ENCODE measurements at regions not wholly inside any gene's neighbourhood (a gene's known extent, or its start where the extent isn't known, plus 50 kb on each side); places are given as distances from the start of the nearest gene placed in this dataset.

- intact Hi-C loops (cut with DNase I), result no loop called here
- Histone ChIP-seq H3K36me3 (no peaks in the 10 kb centered on the region), H3K9me3 (peaks cover 0 to 13% of the 10 kb centered on the region in 2 donors), H3K4me3 (no peak overlapping the region), H3K27me3 (no peaks in the 10 kb centered on the region), H3K27ac (no peak overlapping the region), H3K4me1 (no peaks in the 10 kb centered on the region)
- ATAC-seq, result no peak
- TF ChIP-seq, protein P1, sequence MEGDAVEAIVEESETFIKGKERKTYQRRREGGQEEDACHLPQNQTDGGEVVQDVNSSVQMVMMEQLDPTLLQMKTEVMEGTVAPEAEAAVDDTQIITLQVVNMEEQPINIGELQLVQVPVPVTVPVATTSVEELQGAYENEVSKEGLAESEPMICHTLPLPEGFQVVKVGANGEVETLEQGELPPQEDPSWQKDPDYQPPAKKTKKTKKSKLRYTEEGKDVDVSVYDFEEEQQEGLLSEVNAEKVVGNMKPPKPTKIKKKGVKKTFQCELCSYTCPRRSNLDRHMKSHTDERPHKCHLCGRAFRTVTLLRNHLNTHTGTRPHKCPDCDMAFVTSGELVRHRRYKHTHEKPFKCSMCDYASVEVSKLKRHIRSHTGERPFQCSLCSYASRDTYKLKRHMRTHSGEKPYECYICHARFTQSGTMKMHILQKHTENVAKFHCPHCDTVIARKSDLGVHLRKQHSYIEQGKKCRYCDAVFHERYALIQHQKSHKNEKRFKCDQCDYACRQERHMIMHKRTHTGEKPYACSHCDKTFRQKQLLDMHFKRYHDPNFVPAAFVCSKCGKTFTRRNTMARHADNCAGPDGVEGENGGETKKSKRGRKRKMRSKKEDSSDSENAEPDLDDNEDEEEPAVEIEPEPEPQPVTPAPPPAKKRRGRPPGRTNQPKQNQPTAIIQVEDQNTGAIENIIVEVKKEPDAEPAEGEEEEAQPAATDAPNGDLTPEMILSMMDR (IDR thresholded peaks at IDR 0.05), result no peak
- DNase-seq, result no peak
These were observed 798.5 kb upstream of the MDGA2 start for GRCh38 chr14:48473944-48474343.

DNA sequence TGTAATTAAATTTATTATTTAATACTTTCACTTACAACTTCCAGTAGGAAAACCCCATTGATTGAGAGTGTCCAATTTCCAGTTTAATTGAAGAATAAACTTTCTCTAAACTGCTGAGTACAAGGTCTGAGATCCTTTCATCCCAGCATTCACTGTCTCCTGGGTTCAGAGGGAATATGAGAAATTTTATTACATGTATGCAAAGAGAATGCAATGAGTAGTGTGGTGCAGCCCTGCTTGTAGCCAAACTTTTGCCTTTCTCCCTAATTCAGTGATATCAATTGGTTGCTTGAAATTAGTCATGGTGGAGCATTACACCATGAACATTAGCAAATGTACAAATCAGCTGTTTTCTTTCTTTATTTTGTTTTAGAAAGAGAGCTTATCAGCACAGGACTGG is 780.6 kb upstream of the MDGA2 start:
- TF ChIP-seq, protein P1 (IDR thresholded peaks at IDR 0.05), result no peak
- Histone ChIP-seq H3K27ac (no peak overlapping the region), H3K4me3 (no peak overlapping the region), H3K36me3 (no peaks in the 10 kb centered on the region), H3K9me3 (no peaks in the 10 kb centered on the region), H3K4me1 (no peaks in the 10 kb centered on the region), H3K27me3 (no peaks in the 10 kb centered on the region)
- DNase-seq, result no peak
- intact Hi-C loops (cut with DNase I), result no loop called here
- ATAC-seq, result no peak

DNA sequence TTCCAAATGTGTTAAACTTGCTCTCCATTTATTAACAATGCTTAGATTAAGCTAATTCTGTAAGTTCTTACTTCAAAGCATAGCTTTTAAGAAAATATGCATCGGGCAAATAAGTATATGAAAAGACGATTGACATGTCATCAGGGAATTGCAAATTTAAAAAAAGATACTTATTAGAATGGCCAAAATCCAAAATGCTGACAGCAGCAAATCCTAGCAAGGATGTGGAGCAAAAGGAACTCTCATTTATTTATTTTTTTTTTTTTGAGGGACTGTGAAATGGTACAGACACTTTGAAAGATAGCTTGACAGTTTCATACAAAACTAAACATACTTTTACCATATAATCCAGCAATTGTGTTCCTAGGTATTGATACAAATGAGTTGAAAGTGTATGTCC is 779.5 kb upstream of the MDGA2 start:
- Histone ChIP-seq H3K27me3 (no peaks in the 10 kb centered on the region), H3K27ac (no peak overlapping the region), H3K36me3 (no peaks in the 10 kb centered on the region), H3K9me3 (no peaks in the 10 kb centered on the region), H3K4me1 (no peaks in the 10 kb centered on the region), H3K4me3 (no peak overlapping the region)
- ATAC-seq (no peak), DNase-seq (no peak)
- TF ChIP-seq, protein P1 (IDR thresholded peaks at IDR 0.05), result no peak
- intact Hi-C loops (cut with DNase I), result no loop called here

DNA sequence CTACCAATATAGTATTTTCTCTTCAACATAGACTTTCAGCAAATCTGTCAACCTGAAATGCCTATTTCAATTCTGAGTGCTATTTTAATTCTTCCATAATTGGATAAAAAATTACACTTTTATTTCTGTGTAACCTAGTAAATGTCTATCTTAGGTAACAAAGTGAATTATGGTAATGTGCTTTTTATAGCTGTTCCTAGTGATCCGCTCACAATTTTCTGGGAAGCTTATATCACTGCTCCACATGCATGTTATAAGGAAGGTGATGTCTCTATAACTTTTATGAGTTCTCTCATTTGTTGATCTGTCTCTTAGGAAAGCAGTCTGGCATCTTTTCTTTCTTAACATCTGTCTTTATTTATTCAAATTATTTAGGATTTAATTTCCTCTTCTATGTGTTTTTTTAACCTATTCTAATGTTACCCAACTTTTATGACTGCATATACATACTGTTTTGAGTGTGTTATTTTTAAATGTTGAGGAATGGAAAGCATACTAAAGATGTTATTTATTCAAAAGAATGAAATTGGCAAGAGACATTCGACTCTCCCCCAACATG is 777.1 kb upstream of the MDGA2 start:
- Histone ChIP-seq H3K36me3 (no peaks in the 10 kb centered on the region), H3K4me3 (no peak overlapping the region), H3K27me3 (no peaks in the 10 kb centered on the region), H3K27ac (no peak overlapping the region), H3K9me3 (no peaks in the 10 kb centered on the region), H3K4me1 (no peaks in the 10 kb centered on the region)
- no peak for ATAC-seq
- intact Hi-C loops (cut with DNase I), result no loop called here
- DNase-seq, result no peak
- TF ChIP-seq, protein P1 (IDR thresholded peaks at IDR 0.05), result no peak

GRCh38 chr14:48435221-48435620 is 759.8 kb upstream of the MDGA2 start:
- DNase-seq (peak in 1 of 4 donors; percentile 16), ATAC-seq (no peak)
- H3K4me3 ChIP-seq, result no peak overlapping the region
- H3K9me3 ChIP-seq, result no peaks in the 10 kb centered on the region
- H3K4me1 ChIP-seq, result no peaks in the 10 kb centered on the region
- H3K36me3 ChIP-seq, result no peaks in the 10 kb centered on the region
- H3K27me3 ChIP-seq, result no peaks in the 10 kb centered on the region
- TF ChIP-seq, protein P1 (IDR thresholded peaks at IDR 0.05), result no peak
- H3K27ac ChIP-seq, result no peak overlapping the region
- intact Hi-C loops (cut with DNase I), result no loop called here

Measured in left lung (tissue), 4 donors.